GM18858 (cell line): ENCODE measurements at regions not wholly inside any gene's neighbourhood (a gene's known extent, or its start where the extent isn't known, plus 50 kb on each side); places are given as distances from the start of the nearest gene placed in this dataset.
A peak's percentile ranks its signal among the peaks of the same experiment; 100 is the strongest.

ENCODE experiments used
- ATAC-seq: cut with Tn5 transposase; IDR thresholded peaks from one replicate; pipeline ENCODE4 v1.9.1; 2021; ENCODE audit not compliant: unreplicated experiment

DNA sequence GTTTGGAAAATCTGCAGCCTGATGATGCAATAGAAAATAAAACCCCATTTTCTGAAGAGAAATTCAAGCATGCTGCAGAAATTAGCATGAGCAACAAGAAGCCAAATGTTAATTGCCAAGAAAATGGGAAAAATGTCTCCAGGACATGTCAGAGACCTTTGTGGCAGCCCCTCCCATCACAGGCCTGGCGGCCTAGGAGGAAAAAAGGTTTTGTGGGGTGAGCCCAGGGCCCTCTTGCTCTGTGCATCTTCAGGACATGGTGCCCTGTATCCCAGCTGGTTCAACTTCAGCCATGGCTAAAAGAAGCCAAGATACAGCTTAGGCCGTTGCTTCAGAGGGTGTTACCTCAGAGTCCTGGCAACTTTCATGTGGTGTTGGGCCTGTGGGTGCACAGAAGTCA lies 775.5 kb upstream of the SEL1L start:
- no peak for ATAC-seq

- no peak for ATAC-seq
Measured at GRCh38 chr14:82313889-82314288, 780.2 kb upstream of the SEL1L start.

GRCh38 chr14:82328442-82328841 lies 794.8 kb upstream of the SEL1L start:
- ATAC-seq = no peak

GRCh38 chr14:82341261-82341810 lies 807.7 kb upstream of the SEL1L start:
- no peak for ATAC-seq

DNA sequence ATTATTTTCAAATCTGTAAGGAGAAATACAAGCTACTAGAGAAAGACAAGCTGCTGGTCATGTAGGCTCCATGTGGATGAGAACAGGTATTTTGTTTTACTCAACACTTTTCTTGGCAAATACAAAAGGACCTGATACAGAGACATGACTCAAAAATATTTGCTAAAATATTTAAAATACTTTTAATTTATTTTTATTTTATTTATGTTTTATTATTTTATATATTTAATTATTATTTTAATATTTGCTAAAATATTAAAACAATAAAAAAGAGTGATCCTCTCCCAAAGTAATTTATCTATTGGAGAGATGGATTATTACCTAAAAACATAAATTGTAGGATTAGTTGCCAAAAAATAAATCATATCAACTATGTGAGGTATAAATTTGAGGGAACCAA lies 808.9 kb upstream of the SEL1L start:
- ATAC-seq = no peak

- ATAC-seq = no peak
Measured at GRCh38 chr14:82345184-82345583, 811.5 kb upstream of the SEL1L start.

- no peak for ATAC-seq
Measured at GRCh38 chr14:82354126-82354525, 820.5 kb upstream of the SEL1L start.

- no peak for ATAC-seq
Measured at GRCh38 chr14:82359201-82359600, 825.5 kb upstream of the SEL1L start.

GRCh38 chr14:82362452-82362851 lies 828.8 kb upstream of the SEL1L start:
- ATAC-seq = no peak

DNA sequence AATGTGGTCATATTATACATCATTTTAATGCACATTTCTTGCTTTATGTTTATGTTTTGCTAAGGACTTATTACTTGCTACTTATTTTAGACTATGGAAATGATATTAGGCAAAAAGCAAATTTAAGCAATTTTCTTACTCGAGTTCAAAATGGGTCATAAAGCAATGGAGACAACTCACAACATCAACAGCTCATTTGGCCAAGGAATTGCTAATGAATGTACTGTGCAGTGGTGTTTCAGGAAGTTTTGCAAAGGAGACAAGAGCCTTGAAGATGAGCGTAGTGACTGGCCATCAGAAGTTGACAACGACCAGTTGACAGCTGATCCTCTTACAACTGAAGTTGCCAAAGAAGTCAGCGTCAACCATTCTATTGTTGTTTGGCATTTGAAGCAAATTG lies 831.8 kb upstream of the SEL1L start:
- ATAC-seq = no peak

- no peak for ATAC-seq
Measured at GRCh38 chr14:82366803-82367202, 833.1 kb upstream of the SEL1L start.

GRCh38 chr14:82379291-82379690 lies 845.6 kb upstream of the SEL1L start:
- ATAC-seq = no peak

- ATAC-seq = no peak
Measured at GRCh38 chr14:82385048-82385447, 851.4 kb upstream of the SEL1L start.

- no peak for ATAC-seq
Measured at GRCh38 chr14:82387699-82388098, 854.0 kb upstream of the SEL1L start.

DNA sequence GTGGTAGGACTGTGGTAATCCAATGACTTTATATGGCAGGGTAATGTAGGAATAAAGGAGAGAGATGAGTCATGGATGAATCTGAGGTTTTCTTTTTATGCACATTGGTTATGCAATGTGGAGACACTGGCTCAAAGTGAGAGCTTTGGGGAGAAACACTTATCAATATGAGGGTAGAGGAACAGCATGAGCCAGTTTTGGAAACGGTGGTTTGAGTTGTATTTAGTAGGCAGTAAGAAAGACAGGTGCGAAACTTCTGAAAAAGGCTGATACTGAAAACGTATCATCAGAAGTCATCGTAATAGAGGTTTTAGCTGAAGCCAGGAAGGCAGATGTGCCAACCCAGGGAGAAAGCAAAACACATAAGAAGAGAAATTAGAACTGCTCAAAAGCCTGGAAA lies 854.8 kb upstream of the SEL1L start:
- ATAC-seq = no peak

GRCh38 chr14:82390586-82390985 lies 856.9 kb upstream of the SEL1L start:
- ATAC-seq = no peak

- ATAC-seq = no peak
Measured at GRCh38 chr14:82394916-82395315, 861.3 kb upstream of the SEL1L start.

- ATAC-seq = no peak
Measured at GRCh38 chr14:82398256-82398655, 864.6 kb upstream of the SEL1L start.

DNA sequence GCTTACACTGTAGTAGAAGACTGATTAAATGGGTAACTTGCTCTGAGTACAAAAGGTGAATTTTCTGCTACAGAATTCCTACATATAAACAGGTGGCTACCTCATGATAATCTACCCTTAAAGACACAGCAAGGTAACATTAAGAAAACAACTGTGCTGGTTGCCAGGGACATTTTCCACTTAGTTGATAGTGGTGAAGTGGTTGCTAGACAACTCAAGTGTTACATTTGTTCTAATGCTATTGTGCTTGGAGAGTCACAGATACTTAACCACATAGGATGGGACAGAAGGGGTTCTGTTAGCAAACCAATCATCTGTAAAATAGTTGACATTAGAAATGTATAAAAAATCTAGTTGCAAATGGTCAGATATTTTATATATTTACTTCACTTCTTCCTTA lies 870.3 kb upstream of the SEL1L start:
- ATAC-seq = no peak

DNA sequence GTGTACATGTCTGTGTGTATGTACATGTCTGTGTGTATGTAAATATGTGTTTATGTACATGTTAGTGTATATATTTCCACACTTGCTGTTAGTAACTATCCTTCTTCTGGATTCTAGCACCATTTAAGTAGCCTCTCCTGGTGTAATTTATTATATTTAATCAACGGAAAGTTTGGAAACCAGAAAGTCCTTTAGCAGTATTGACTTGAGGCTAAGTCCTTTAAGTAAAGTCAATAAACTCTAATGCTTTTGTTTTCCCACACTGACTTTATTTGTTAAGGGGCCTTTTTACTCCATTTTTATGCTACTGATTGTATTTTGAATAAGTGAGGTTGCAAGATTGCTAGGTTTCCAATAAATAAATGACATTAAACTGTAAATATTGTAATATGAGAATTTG lies 876.4 kb upstream of the SEL1L start:
- ATAC-seq = no peak

- ATAC-seq = no peak
Measured at GRCh38 chr14:82411298-82411697, 877.6 kb upstream of the SEL1L start.

DNA sequence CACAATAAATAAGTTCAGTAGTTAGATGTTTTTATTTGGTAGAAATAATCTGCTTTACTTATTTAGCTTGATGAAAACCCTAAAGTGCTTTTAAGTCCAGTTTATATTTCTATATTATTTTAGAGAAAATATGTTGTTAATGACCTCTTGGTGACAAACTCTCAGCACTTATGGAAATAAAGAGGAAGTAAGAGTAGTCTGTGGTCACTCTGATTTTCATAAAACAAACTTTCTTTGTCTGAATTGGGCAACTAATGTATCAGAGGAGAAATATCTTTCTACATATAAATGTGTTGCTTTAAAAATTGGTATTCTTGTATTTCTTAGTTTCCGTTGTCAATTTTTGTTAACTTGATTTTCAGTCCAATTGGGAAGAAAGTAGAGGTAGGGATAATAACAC lies 878.9 kb upstream of the SEL1L start:
- ATAC-seq = peak; percentile 48

- ATAC-seq = peak; percentile 56
Measured at GRCh38 chr14:82414853-82415539, 881.3 kb upstream of the SEL1L start.
